T-helper 17 cell (primary cell): ENCODE measurements at regions not wholly inside any gene's neighbourhood (a gene's known extent, or its start where the extent isn't known, plus 50 kb on each side); places are given as distances from the start of the nearest gene placed in this dataset.

Source experiments
- ATAC-seq: fragments of 150-1000 bp; cut with Tn5 transposase; 2 replicates; pipeline ENCODE4 v1.10.0; 2021; ENCODE audit warnings: mild to moderate bottlenecking, moderate library complexity
- DNase-seq, 3 donors: peaks; one replicate each; pipeline versions ENCODE4 v3.0.0 to v3.0.0-alpha.2; 2020 to 2021
- H3K9me3 ChIP-seq: one replicate; pipeline ENCODE4 v1.7.0; 2013; ENCODE audit warnings: low read length, mild to moderate bottlenecking; ENCODE audit not compliant: control insufficient read depth, poor library complexity, severe bottlenecking
- H3K27ac Mint-ChIP-seq: one replicate; pipeline ENCODE4 v1.8.0; 2022; ENCODE audit warnings: mild to moderate bottlenecking, moderate library complexity, mixed read lengths
- H3K27me3 Mint-ChIP-seq: one replicate; pipeline ENCODE4 v1.8.0; 2022; ENCODE audit warnings: mixed read lengths
- H3K36me3 Mint-ChIP-seq: one replicate; pipeline ENCODE4 v1.8.0; 2022; ENCODE audit warnings: low read depth, mixed read lengths
- H3K4me1 Mint-ChIP-seq: one replicate; pipeline ENCODE4 v1.8.0; 2022; ENCODE audit warnings: mild to moderate bottlenecking, mixed read lengths
- H3K4me3 Mint-ChIP-seq: one replicate; pipeline ENCODE4 v1.8.0; 2022; ENCODE audit warnings: mild to moderate bottlenecking, moderate library complexity, mixed read lengths

GRCh38 chr13:30038884-30039283 is 188.5 kb upstream of the UBL3 start:
- no peak overlapping the region for H3K4me3 Mint-ChIP-seq
- ATAC-seq (no peak), DNase-seq (no peak)

DNA sequence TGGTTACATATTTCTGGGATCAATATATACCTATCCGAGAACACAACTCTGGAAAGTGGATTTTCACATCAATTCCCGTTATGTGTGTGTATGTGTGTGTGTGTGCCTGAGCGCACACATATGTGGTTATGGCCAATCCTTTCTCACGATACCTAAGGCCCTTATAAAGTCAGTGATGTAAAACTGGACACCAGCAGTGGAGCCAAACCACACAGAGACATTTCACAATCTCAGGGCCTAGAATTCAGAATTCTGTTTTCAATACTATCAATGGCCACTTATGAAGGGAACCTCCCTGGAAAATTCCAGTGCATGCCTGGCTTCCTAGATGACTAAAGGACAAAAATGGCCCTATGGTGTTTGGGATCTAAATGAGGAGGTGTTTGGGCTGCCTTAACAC is 187.3 kb upstream of the UBL3 start:
- H3K27me3 Mint-ChIP-seq, result peaks cover 52% of the 10 kb centered on the region

More at GRCh38 chr13:30038884-30039283, 188.5 kb upstream of the UBL3 start:
- Mint-ChIP-seq H3K36me3 (peaks cover 3% of the 10 kb centered on the region), H3K4me1 (no peaks in the 10 kb centered on the region), H3K27ac (no peak overlapping the region), H3K27me3 (peaks cover 41% of the 10 kb centered on the region)
- H3K9me3 ChIP-seq, result no peaks in the 10 kb centered on the region

GRCh38 chr13:30037306-30037705 is 186.9 kb upstream of the UBL3 start:
- H3K36me3 Mint-ChIP-seq, result peaks cover 3% of the 10 kb centered on the region
- no peak overlapping the region for H3K27ac Mint-ChIP-seq
- no peak overlapping the region for H3K4me3 Mint-ChIP-seq
- H3K27me3 Mint-ChIP-seq, result peaks cover 52% of the 10 kb centered on the region
- H3K4me1 Mint-ChIP-seq, result no peaks in the 10 kb centered on the region
- no peak for DNase-seq
- H3K9me3 ChIP-seq, result no peaks in the 10 kb centered on the region
- no peak for ATAC-seq

More for the DNA sequence above, 187.3 kb upstream of the UBL3 start:
- DNase-seq, result no peak
- no peak for ATAC-seq
- Mint-ChIP-seq H3K4me3 (no peak overlapping the region), H3K27ac (no peak overlapping the region), H3K36me3 (peaks cover 3% of the 10 kb centered on the region), H3K4me1 (no peaks in the 10 kb centered on the region)
- H3K9me3 ChIP-seq, result no peaks in the 10 kb centered on the region

DNA sequence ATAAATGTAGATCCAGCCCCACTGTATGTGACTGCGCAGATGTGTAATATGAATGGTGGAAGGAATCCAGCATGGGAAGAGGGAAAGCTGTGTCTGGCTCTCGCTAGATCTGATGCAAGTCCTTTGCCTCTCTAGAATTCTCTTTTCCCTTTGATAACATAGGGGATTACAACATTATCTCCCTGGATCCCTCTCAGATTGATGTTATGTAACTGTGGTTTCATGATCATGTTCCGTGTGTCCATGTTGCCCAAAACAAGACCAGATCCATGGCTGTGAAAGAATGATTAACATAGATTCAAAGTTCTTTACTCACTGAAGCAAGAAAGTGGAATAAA is 184.0 kb upstream of the UBL3 start:
- Mint-ChIP-seq H3K27me3 (peaks cover 38% of the 10 kb centered on the region), H3K4me3 (no peak overlapping the region), H3K27ac (no peak overlapping the region), H3K4me1 (no peaks in the 10 kb centered on the region), H3K36me3 (peaks cover 3% of the 10 kb centered on the region)
- H3K9me3 ChIP-seq, result no peaks in the 10 kb centered on the region
- no peak for ATAC-seq
- no peak for DNase-seq

- no peak overlapping the region for H3K4me3 Mint-ChIP-seq
Observed at GRCh38 chr13:30033681-30034457, 183.5 kb upstream of the UBL3 start.

DNA sequence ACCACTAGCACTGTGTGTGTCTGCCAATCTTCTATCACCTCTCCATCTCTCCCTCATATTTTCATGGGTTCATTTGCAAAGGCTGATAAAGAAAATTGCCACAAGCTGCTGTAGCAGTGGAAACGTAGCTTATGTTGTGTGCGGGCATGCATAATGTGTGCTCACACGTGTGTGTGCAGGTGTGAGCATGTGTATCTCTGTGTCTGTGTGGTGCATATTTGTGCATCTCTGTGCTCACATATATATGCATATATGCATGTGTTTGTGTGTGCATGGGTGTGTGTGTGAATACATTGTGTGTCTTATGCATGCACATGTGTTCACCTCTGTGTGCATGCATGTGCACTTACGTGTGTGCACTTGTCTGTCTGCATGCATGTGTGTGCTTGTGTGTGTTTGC is 181.8 kb upstream of the UBL3 start:
- H3K4me3 Mint-ChIP-seq, result no peak overlapping the region
- no peaks in the 10 kb centered on the region for H3K4me1 Mint-ChIP-seq

More at GRCh38 chr13:30033681-30034457, 183.5 kb upstream of the UBL3 start:
- ATAC-seq (no peak), DNase-seq (no peak)
- H3K9me3 ChIP-seq, result no peaks in the 10 kb centered on the region
- no peaks in the 10 kb centered on the region for H3K4me1 Mint-ChIP-seq
- no peak overlapping the region for H3K27ac Mint-ChIP-seq
- peaks cover 35% of the 10 kb centered on the region for H3K27me3 Mint-ChIP-seq
- H3K36me3 Mint-ChIP-seq, result peaks cover 3% of the 10 kb centered on the region

GRCh38 chr13:30031488-30031887 is 181.1 kb upstream of the UBL3 start:
- ATAC-seq, result no peak

More for the DNA sequence above, 181.8 kb upstream of the UBL3 start:
- Mint-ChIP-seq H3K36me3 (no peaks in the 10 kb centered on the region), H3K27ac (no peak overlapping the region), H3K27me3 (peaks cover 26% of the 10 kb centered on the region)
- DNase-seq (no peak), ATAC-seq (no peak)
- H3K9me3 ChIP-seq, result no peaks in the 10 kb centered on the region

DNA sequence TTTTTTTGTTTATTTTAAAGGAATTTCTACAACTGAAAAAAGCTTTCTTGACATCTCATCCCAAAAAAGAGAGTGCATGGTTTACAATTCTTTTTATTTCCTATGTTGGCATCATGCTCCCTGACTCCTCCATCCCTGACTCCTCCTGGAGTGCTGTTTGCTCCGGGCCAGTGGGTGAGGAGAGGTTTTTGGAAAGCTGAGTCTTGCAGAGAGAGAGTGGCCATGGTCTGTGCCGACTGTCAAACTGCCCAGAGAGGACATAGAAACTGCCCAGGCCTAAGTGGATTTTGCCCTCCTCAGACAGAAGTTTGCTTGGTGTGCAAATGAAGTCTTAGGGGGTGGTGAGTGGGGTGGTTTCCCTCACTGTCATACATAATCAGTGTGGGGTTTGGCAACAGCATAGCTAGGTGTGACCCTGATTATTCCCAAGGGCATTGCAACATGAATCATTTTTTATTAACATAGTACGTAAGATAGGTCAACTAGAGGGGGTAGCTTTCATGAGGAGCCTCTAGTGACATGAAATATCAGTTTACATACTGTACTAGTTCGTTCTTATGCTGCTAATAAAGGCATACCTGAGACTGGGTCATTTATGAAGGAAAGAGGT is 179.8 kb upstream of the UBL3 start:
- H3K27me3 Mint-ChIP-seq, result peaks cover 26% of the 10 kb centered on the region
- ATAC-seq (no peak), DNase-seq (no peak)
- no peak overlapping the region for H3K27ac Mint-ChIP-seq
- no peaks in the 10 kb centered on the region for H3K4me1 Mint-ChIP-seq
- H3K9me3 ChIP-seq, result no peaks in the 10 kb centered on the region
- no peaks in the 10 kb centered on the region for H3K36me3 Mint-ChIP-seq
- no peak overlapping the region for H3K4me3 Mint-ChIP-seq

More at GRCh38 chr13:30031488-30031887, 181.1 kb upstream of the UBL3 start:
- Mint-ChIP-seq H3K27ac (no peak overlapping the region), H3K36me3 (no peaks in the 10 kb centered on the region), H3K4me3 (no peak overlapping the region), H3K27me3 (peaks cover 26% of the 10 kb centered on the region), H3K4me1 (no peaks in the 10 kb centered on the region)
- H3K9me3 ChIP-seq, result no peaks in the 10 kb centered on the region
- no peak for DNase-seq

DNA sequence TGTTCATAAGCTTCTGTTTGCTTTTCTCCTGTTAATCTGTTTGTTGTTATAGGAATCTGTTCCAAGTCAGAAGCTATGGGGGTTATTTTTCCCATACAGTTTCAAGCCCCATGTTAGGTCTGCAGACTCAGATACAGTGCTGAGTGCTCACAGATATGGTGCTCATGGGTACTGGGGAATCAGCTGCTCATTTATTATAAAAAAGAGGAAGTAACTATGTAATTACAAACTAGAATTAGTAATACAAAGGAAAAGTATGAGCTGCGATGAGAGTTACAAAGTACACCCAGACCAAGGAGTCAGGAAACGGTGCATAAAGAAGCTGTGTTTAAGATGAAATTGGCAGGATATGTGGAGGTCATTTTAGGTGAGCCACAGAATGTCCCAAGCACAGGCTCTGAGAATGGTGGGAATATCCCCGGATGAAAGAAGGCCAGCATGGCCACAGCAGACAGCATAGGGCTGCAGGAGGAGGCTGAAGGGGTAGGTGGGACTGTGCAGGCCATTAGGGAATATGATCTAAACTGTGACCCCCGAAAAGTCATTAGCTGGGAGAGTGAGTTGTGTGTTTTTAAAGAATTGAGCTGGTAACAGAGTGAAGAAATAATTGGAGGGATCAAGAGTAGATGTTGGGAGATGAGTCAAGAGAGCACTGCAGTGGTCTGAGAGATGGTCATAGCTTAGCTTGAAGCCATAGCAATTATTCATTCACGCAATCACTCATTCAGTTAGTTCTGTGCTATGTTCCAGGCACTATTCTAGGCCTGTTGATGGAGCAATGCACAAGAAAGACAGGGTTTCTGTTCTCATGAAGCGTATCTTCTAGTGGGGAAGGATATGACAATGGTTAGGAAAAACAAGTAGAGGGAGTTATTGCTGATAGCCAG is 177.4 kb upstream of the UBL3 start:
- H3K27ac Mint-ChIP-seq, result peak overlapping the region; percentile 3
- H3K36me3 Mint-ChIP-seq, result no peaks in the 10 kb centered on the region
- H3K27me3 Mint-ChIP-seq, result peaks cover 8% of the 10 kb centered on the region
- DNase-seq (no peak), ATAC-seq (no peak)
- no peaks in the 10 kb centered on the region for H3K9me3 ChIP-seq
- H3K4me1 Mint-ChIP-seq, result no peaks in the 10 kb centered on the region
- no peak overlapping the region for H3K4me3 Mint-ChIP-seq

DNA sequence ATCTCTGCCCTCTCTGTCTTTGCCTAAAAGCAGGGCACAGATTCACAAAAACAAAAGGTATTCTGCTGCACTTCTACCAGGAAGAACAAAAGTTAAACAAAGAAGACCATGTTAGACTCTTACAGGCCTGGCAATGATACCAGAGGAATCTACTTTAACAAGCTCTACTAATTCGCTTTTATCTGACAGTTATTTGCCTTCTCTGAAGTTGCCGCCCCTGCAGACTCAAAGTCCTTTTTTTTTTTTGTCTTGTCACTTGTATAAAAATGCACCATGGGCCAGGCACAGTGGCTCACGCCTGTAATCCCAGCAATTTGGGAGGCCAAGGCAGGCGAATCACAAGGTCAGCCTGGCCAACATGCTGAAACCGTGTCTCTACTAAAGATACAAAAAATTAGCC is 176.5 kb upstream of the UBL3 start:
- H3K4me1 Mint-ChIP-seq, result no peaks in the 10 kb centered on the region
- no peak for DNase-seq
- no peak for ATAC-seq
- no peaks in the 10 kb centered on the region for H3K9me3 ChIP-seq
- no peaks in the 10 kb centered on the region for H3K36me3 Mint-ChIP-seq
- no peak overlapping the region for H3K4me3 Mint-ChIP-seq
- H3K27me3 Mint-ChIP-seq, result no peaks in the 10 kb centered on the region
- no peak overlapping the region for H3K27ac Mint-ChIP-seq

DNA sequence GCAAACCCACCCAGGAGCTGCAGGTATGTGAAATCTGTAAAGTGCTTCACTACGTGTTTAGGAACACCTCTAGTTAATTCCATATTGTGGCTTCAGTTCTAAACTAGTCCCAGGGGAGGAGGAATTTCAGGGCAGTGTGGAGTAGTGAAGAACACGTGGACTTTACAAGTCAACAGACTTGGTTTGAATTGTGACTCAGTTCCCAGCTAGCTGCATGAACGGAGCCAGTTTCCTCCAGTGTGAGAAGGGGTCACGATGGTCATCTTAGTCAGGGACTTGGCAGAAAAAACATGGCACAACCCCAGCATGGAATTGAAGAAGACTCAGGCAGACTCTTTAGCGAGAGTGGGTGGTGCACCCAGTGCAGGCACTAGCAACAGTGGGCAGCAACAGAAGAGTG is 175.7 kb upstream of the UBL3 start:
- Mint-ChIP-seq H3K27ac (no peak overlapping the region), H3K36me3 (no peaks in the 10 kb centered on the region), H3K27me3 (no peaks in the 10 kb centered on the region), H3K4me3 (no peak overlapping the region), H3K4me1 (no peaks in the 10 kb centered on the region)
- ATAC-seq, result no peak
- DNase-seq, result no peak
- H3K9me3 ChIP-seq, result no peaks in the 10 kb centered on the region

DNA sequence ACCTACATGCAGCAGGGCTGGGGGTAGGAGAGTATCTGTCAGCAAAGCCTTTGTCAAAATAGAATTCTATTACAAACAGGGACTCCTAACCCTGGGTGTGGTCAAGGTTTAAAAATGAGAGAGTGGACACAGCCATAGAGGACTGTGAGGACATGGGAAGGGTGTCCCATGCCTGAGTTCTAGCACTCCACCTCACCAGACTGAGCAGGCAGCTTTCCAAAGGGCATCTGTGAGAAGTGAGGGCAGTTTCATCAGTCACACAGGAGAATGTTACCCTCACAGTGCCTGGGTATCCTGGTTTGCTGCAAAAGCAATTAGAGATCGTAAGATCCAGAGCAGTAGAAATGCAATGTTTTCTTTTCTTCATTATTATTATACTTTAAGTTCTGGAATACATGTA is 174.9 kb upstream of the UBL3 start:
- Mint-ChIP-seq H3K27ac (no peak overlapping the region), H3K4me1 (peaks cover 2% of the 10 kb centered on the region), H3K27me3 (no peaks in the 10 kb centered on the region), H3K4me3 (no peak overlapping the region), H3K36me3 (no peaks in the 10 kb centered on the region)
- ATAC-seq, result no peak
- no peak for DNase-seq
- H3K9me3 ChIP-seq, result no peaks in the 10 kb centered on the region

DNA sequence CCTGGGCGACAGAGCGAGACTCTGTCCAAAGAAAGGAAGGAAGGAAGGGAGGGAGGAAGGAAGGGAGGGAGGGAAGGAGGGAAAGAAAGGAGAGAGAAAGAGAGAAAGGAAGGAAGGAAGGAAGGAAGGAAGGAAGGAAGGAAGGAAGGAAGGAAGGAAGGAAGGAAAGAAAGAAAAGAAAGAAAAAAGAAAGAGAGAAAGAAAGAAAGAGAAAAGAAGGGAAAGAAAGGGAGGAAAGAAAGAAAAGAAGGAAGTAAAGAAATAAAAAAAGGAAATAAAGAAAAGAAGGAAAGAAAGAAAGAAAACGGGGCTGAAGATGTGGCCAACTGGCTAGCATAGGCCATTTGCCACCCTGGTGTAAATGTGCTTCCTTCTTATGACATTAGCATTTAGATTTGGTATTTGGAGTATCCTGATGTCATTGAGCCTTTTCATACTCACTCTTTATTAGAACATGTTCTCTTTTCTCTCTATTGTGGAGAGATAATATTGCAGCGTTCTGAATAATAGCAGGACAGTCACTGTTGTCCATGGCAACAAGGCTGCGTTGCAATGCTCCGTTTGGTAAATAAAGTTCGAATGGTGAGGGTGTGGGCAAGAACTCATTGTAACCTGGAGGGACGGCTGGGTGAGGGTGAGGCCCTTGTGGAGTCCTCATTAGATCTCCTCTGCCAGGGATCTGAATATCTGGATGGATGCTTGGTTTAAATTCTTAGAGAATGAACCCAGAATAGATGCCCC is 173.9 kb upstream of the UBL3 start:
- H3K4me3 Mint-ChIP-seq, result no peak overlapping the region
- no peak overlapping the region for H3K27ac Mint-ChIP-seq
- H3K36me3 Mint-ChIP-seq, result peaks cover 3% of the 10 kb centered on the region
- H3K27me3 Mint-ChIP-seq, result peaks cover 6% of the 10 kb centered on the region
- H3K9me3 ChIP-seq, result no peaks in the 10 kb centered on the region
- no peak for DNase-seq
- no peak for ATAC-seq
- peaks cover 6% of the 10 kb centered on the region for H3K4me1 Mint-ChIP-seq
